AG20443 (cell line): ENCODE measurements at regions not wholly inside any gene's neighbourhood (a gene's known extent, or its start where the extent isn't known, plus 50 kb on each side); places are given as distances from the start of the nearest gene placed in this dataset.

ENCODE experiments used
- DNase-seq: peaks from one replicate; pipeline ENCODE4 v3.0.0; 2012; ENCODE audit warnings: low spot score, mixed read lengths

DNA sequence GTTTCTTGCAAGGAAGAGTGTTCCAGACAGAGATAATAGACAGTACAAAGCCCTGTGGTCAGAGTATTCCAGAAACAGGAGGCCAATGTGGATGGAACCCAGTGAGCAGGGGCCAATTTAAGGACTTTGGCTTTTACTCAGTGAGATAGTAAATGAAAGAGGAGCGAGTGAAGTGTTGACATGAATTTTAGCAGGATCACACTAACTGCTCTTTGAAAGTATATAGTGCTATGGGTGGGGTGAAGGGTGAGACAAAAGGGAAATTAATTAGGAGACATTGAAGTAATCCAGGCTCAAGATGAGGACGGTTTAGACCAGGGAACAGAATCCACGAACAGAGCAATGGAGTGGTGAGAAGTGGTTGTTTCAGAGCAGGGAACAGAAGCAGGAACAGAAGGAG is 62.2 kb upstream of the TES start:
- DNase-seq, result no peak

DNA sequence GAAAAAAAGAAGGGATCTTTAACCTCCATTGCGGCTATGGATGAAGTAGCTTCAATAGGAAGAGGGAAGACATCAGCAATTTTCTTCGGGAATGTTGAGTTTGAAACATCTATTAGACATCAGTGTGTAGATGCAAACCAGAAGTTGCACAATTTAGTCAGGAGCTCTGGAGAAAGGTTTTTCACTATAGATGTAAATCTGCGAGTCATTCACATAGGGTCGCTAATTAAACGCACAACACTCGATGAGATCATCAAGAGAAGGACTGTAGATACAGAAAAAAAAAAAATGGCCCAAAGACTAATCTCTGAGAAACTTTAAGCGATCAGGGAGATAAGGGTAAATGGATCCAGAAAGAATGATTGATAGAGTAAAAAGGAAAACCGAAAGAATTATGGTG is 61.7 kb upstream of the TES start:
- DNase-seq, result no peak

DNA sequence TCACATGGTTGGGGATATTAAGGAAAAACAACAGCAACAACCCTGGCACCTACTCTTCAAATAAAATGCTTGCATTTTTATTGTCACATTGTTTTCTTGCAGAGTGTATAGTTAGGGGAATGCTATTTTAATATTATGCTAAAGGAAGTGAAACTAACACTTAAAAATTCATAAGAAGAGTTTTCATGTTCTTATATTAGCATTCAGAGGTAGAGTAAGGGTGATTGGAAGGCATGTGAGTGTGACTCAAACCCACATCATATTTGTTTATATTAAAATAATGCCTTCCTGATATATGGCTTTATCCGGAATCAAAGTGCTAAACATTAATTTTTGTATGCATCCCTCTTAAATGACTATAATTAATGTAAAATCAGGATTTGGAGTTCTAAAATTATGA is 59.8 kb upstream of the TES start:
- no peak for DNase-seq

DNA sequence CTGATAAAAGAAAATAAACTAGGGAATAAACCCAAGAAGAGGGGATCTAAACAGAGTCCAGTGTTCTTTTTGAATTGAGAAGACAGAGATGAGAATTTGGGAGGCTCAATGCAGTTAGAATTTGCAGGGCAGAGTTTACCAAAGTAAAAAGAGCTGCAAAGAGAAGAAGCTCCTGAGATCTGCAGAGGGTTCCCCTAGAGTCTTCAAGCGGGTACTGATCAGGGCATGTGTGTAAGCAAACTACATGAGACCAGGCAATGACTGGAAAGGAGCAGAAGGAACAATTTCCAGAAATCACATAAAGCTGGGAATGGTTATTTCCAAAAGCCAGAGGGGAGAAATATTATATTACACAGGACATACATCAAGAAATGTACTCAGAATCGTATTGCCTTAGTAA is 58.1 kb upstream of the TES start:
- no peak for DNase-seq

DNA sequence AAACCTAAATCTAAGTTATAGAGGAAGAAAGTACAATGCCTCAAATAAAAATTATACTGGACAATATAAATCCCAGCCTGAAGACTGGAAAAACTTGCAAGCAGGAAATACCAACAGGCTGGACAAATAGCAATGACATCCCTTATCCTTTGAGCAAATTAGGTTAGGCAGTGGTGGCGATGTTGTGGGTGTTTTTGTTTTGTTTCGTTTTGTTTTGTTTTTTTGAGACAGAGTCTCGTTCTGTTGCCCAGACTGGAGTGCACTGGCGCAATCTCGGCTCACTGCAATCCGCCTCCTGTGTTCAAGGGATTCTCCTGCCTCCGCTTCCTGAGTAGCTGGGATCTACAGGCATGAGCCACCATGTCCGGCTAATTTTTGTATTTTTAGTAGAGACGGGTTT is 57.3 kb upstream of the TES start:
- no peak for DNase-seq

DNA sequence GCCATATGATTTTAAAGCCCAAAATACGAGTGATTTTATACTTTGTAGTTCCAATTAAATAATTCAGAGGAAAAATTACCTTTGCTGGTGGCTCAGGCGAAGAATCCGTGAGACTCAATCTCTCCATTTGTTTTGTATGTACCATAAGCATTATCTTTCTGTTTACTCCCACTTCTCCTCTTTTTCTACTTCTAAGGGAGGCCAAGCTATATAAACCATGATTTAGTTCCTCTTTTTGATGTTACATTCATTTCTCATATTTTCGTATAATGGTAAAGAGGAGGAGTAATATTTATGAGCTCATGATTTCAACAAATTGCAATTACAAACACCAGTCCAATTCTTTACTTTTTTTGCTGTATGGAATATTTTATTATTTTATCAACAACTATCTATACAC is 50.6 kb upstream of the TES start:
- DNase-seq, result no peak
